BLaER1 treated with 17β-estradiol and CSF1 and Interleukin-3, amounts not matched to agents 10 nM and 100 nM (cell line): ENCODE measurements at regions not wholly inside any gene's neighbourhood (a gene's known extent, or its start where the extent isn't known, plus 50 kb on each side); places are given as distances from the start of the nearest gene placed in this dataset.
"Not testable (repeated sequence)": the region's sequence is repeated elsewhere in the genome, so short reads cannot be mapped to it uniquely, and the experiment has no call there.

ENCODE experiments used
- H3K27ac ChIP-seq, 11 experiments: shearing (Covaris generic); formaldehyde crosslinking; 2 replicates each; pipeline ENCODE4 v1.8.1; 2022
- H3K27me3 ChIP-seq, 11 experiments: shearing (Covaris generic); formaldehyde crosslinking; 2 replicates each; pipeline ENCODE4 v1.8.1; 2022
- H3K36me3 ChIP-seq, 11 experiments: shearing (Covaris generic); formaldehyde crosslinking; 2 replicates each; pipeline ENCODE4 v1.8.1; 2022
- H3K4me1 ChIP-seq, 10 experiments: shearing (Covaris generic); formaldehyde crosslinking; 2 replicates each; pipeline ENCODE4 v1.8.1; 2022
- H3K4me2 ChIP-seq, 11 experiments: shearing (Covaris generic); formaldehyde crosslinking; 2 replicates each; pipeline ENCODE4 v1.8.1; 2022
- H3K4me3 ChIP-seq, 10 experiments: shearing (Covaris generic); formaldehyde crosslinking; 2 replicates each; pipeline ENCODE4 v1.8.1; 2022
- H3K9ac ChIP-seq, 11 experiments: shearing (Covaris generic); formaldehyde crosslinking; 2 replicates each; pipeline ENCODE4 v1.8.1; 2022
- H3K9me3 ChIP-seq, 11 experiments: shearing (Covaris generic); formaldehyde crosslinking; replicated peaks in 1 of 11; 2 replicates each; pipeline ENCODE4 v1.8.1; 2022
- H4K20me1 ChIP-seq, 11 experiments: shearing (Covaris generic); formaldehyde crosslinking; 2 replicates each; pipeline ENCODE4 v1.8.1; 2022
- Cebpa-rat ChIP-seq, 11 experiments: shearing (Covaris generic); IDR thresholded peaks; 2 replicates each; pipeline ENCODE4 v1.8.1; 2022

- H3K4me3 ChIP-seq = no peak overlapping the region
- TF ChIP-seq Cebpa-rat (IDR thresholded peaks at IDR 0.05) = no peak
- H3K36me3 ChIP-seq = no peaks in the 10 kb centered on the region
- no peak overlapping the region for H3K27ac ChIP-seq
- peaks cover 0 to 10% (median 0%) of the 10 kb centered on the region in 11 experiments; a peak in 6 of 22 replicates for H3K9me3 ChIP-seq
- H3K4me1 ChIP-seq = peaks cover 0 to 41% (median 33%) of the 10 kb centered on the region in 10 experiments; a peak in 15 of 20 replicates
- no peaks in the 10 kb centered on the region for H4K20me1 ChIP-seq
- H3K9ac ChIP-seq = no peak overlapping the region
- no peaks in the 10 kb centered on the region for H3K27me3 ChIP-seq
- H3K4me2 ChIP-seq = no peak overlapping the region
Measured at GRCh38 chr22:22193923-22194322, 50.7 kb upstream of the VPREB1 start.

DNA sequence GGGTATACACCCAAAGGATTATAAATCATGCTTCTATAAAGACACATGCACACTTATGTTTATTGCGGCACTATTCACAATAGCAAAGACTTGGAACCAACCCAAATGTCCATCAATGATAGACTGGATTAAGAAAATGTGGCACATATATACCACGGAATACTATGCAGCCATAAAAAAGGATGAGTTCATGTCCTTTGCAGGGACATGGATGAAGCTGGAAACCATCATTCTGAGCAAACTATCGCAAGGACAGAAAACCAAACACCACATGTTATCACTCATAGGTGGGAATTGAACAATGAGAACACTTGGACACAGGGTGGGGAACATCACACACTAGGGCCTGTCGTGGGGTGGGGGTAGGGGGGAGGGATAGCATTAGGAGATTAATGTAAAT, 51.1 kb upstream of the VPREB1 start:
- H3K9ac ChIP-seq, H3K4me2 ChIP-seq, H4K20me1 ChIP-seq, H3K27me3 ChIP-seq, H3K27ac ChIP-seq, H3K4me3 ChIP-seq, H3K36me3 ChIP-seq: not testable (repeated sequence)
- Histone ChIP-seq H3K4me1 (peaks cover 0 to 36% (median 28%) of the 10 kb centered on the region in 10 experiments; a peak in 15 of 20 replicates), H3K9me3 (peaks cover 0 to 14% (median 0%) of the 10 kb centered on the region in 11 experiments; a peak in 6 of 22 replicates)

DNA sequence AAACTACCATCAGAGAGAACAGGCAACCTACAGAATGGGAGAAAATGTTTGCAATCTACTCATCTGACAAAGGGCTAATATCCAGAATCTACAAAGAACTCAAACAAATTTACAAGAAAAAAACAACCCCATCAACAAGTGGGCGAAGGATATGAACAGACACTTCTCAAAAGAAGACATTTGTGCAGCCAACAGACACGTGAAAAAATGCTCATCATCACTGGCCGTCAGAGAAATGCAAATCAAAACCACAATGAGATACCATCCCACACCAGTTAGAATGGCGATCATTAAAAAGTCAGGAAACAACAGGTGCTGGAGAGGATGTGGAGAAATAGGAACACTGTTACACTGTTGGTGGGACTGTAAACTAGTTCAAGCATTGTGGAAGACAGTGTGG, 51.6 kb upstream of the VPREB1 start:
- not testable (repeated sequence) for H3K27me3 ChIP-seq, H3K4me3 ChIP-seq, H3K36me3 ChIP-seq, H3K9ac ChIP-seq, H3K4me2 ChIP-seq, H3K27ac ChIP-seq, H4K20me1 ChIP-seq
- Histone ChIP-seq H3K4me1 (peaks cover 0 to 32% (median 24%) of the 10 kb centered on the region in 10 experiments; a peak in 15 of 20 replicates), H3K9me3 (peaks cover 0 to 18% (median 0%) of the 10 kb centered on the region in 11 experiments; a peak in 6 of 22 replicates)

DNA sequence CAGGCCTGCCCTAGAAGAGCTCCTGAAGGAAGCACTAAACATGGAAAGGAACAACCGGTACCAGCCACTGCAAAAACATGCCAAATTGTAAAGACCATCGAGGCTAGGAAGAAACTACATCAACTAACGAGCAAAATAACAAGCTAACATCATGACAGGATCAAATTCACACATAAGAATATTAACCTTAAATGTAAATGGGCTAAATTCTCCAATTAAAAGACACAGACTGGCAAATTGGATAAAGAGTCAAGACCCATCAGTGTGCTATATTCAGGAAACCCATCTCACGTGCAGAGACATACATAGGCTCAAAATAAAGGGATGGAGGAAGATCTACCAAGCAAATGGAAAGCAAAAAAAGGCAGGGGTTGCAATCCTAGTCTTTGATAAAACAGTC, 54.8 kb upstream of the VPREB1 start:
- not testable (repeated sequence) for H3K4me1 ChIP-seq, H4K20me1 ChIP-seq, H3K4me2 ChIP-seq, H3K9ac ChIP-seq, H3K4me3 ChIP-seq, H3K27me3 ChIP-seq, H3K36me3 ChIP-seq, H3K27ac ChIP-seq
- peaks cover 0 to 18% (median 0%) of the 10 kb centered on the region in 11 experiments; a peak in 6 of 22 replicates for H3K9me3 ChIP-seq

DNA sequence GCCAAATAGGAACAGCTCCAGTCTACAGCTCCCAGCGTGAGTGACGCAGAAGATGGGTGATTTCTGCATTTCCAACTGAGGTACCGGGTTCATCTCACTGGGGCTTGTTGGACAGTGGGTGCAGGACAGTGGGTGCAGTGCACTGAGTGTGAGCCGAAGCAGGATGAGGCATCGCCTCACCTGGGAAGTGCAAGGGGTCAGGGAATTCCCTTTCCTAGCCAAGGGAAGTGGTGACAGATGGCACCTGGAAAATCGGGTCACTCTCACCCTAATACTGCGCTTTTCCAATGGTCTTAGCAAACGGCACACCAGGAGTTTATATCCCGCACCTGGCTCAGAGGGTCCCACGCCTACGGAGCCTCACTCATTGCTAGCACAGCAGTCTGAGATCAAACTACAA, 56.7 kb upstream of the VPREB1 start:
- H3K36me3 ChIP-seq, H3K9ac ChIP-seq, H3K27me3 ChIP-seq, H4K20me1 ChIP-seq, H3K27ac ChIP-seq, H3K4me1 ChIP-seq, H3K4me2 ChIP-seq, H3K4me3 ChIP-seq: not testable (repeated sequence)
- H3K9me3 ChIP-seq = peaks cover 0 to 18% (median 0%) of the 10 kb centered on the region in 11 experiments; a peak in 6 of 22 replicates

- no peak for TF ChIP-seq Cebpa-rat (IDR thresholded peaks at IDR 0.05)
- Histone ChIP-seq H3K4me1 (no peaks in the 10 kb centered on the region), H3K9me3 (peaks cover 0 to 18% (median 0%) of the 10 kb centered on the region in 11 experiments; a peak in 6 of 22 replicates), H3K36me3 (no peaks in the 10 kb centered on the region), H3K4me3 (no peak overlapping the region), H3K4me2 (no peak overlapping the region), H3K27ac (no peak overlapping the region), H3K27me3 (no peaks in the 10 kb centered on the region), H3K9ac (no peak overlapping the region), H4K20me1 (0 out of 22 replicates have a peak, but pooled peaks cover 0 to under 1% (median 0%) of the 10 kb centered on the region in 11 experiments)
Measured at GRCh38 chr22:22187299-22187698, 57.3 kb upstream of the VPREB1 start.

GRCh38 chr22:22185844-22186499, 58.6 kb upstream of the VPREB1 start:
- no peak overlapping the region for H3K27ac ChIP-seq
- no peaks in the 10 kb centered on the region for H3K4me1 ChIP-seq
- H3K9me3 ChIP-seq = peaks cover 0 to 18% (median 0%) of the 10 kb centered on the region in 11 experiments; a peak in 6 of 22 replicates
- no peaks in the 10 kb centered on the region for H3K36me3 ChIP-seq
- no peak overlapping the region for H3K4me2 ChIP-seq
- TF ChIP-seq Cebpa-rat (IDR thresholded peaks at IDR 0.05) = no peak
- no peaks in the 10 kb centered on the region for H3K27me3 ChIP-seq
- 0 out of 22 replicates have a peak, but pooled peaks cover 0 to 5% (median 0%) of the 10 kb centered on the region in 11 experiments for H4K20me1 ChIP-seq
- no peak overlapping the region for H3K9ac ChIP-seq
- no peak overlapping the region for H3K4me3 ChIP-seq

DNA sequence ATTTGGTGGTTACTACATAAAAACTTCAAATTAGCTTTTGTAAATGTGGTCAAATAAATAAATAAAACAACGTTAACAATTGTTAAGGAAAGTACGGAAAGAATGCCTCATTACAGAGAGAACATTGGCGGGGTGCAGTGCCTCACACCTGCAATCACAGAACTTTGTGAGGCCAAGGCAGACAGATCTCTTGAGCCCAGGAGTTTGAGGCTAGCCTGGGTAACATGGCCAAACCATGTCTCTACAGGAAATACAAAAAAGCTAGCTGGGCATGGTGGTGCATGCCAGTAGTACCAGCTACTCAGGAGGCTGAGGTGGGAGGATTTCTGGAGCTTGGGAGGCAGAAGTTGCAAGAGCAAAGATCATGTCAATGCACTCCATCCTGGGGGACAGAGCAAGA, 59.4 kb upstream of the VPREB1 start:
- Histone ChIP-seq H3K4me1 (no peaks in the 10 kb centered on the region), H3K36me3 (no peaks in the 10 kb centered on the region), H4K20me1 (0 out of 22 replicates have a peak, but pooled peaks cover 0 to 5% (median 0%) of the 10 kb centered on the region in 11 experiments), H3K27ac (no peak overlapping the region), H3K27me3 (no peaks in the 10 kb centered on the region), H3K4me3 (no peak overlapping the region), H3K4me2 (no peak overlapping the region), H3K9me3 (peaks cover 0 to 16% (median 0%) of the 10 kb centered on the region in 11 experiments; a peak in 6 of 22 replicates), H3K9ac (no peak overlapping the region)
- no peak for TF ChIP-seq Cebpa-rat (IDR thresholded peaks at IDR 0.05)

GRCh38 chr22:22184277-22184807, 60.2 kb upstream of the VPREB1 start:
- TF ChIP-seq Cebpa-rat (IDR thresholded peaks at IDR 0.05) = no peak
- H3K27ac ChIP-seq = no peak overlapping the region
- no peak overlapping the region for H3K4me3 ChIP-seq
- 0 out of 22 replicates have a peak, but pooled peaks cover 0 to 5% (median 0%) of the 10 kb centered on the region in 11 experiments for H4K20me1 ChIP-seq
- no peaks in the 10 kb centered on the region for H3K36me3 ChIP-seq
- no peaks in the 10 kb centered on the region for H3K27me3 ChIP-seq
- H3K9ac ChIP-seq = no peak overlapping the region
- peaks cover 0 to 8% (median 0%) of the 10 kb centered on the region in 11 experiments; a peak in 4 of 22 replicates for H3K9me3 ChIP-seq
- no peak overlapping the region for H3K4me2 ChIP-seq
- no peaks in the 10 kb centered on the region for H3K4me1 ChIP-seq

GRCh38 chr22:22182990-22183264, 61.7 kb upstream of the VPREB1 start:
- H3K27ac ChIP-seq = no peak overlapping the region
- H4K20me1 ChIP-seq = 0 out of 22 replicates have a peak, but pooled peaks cover 0 to 5% (median 0%) of the 10 kb centered on the region in 11 experiments
- no peak overlapping the region for H3K4me2 ChIP-seq
- H3K36me3 ChIP-seq = no peaks in the 10 kb centered on the region
- peaks cover 0 to 12% (median 7%) of the 10 kb centered on the region in 10 experiments; a peak in 10 of 20 replicates for H3K4me1 ChIP-seq
- TF ChIP-seq Cebpa-rat (IDR thresholded peaks at IDR 0.05) = no peak
- no peaks in the 10 kb centered on the region for H3K27me3 ChIP-seq
- H3K4me3 ChIP-seq = no peak overlapping the region
- no peaks in the 10 kb centered on the region for H3K9me3 ChIP-seq
- no peak overlapping the region for H3K9ac ChIP-seq
